ENCODE measurements at regions not wholly inside any gene's neighbourhood (a gene's known extent, or its start where the extent isn't known, plus 50 kb on each side); places are given as distances from the start of the nearest gene placed in this dataset.

GRCh38 chr3:162992741-162993140 lies 1496.1 kb downstream of the OTOL1 start:
- H3K36me3 ChIP-seq (ENCODE audit: control insufficient read depth, insufficient read depth, low read length) = no peaks in the 10 kb centered on the region
- H3K4me3 ChIP-seq (ENCODE audit: extremely low read depth, insufficient read depth, low read length, poor library complexity, severe bottlenecking) = no peak overlapping the region
- H3K27ac ChIP-seq (ENCODE audit: low read depth, low read length, severe bottlenecking) = no peak overlapping the region
- H3K9me3 ChIP-seq (ENCODE audit: control insufficient read depth, low read length) = no peaks in the 10 kb centered on the region
- H3K4me1 ChIP-seq (ENCODE audit: control insufficient read depth, insufficient read depth, low read length, poor library complexity, severe bottlenecking) = no peaks in the 10 kb centered on the region
- 79% methylated on average over 1 of the region's 2 CpGs; no CpG with 5 or more reads in 1 of the 2 experiments for WGBS, 2 experiments (ENCODE audit: insufficient coverage in 2 of 2)

- H3K36me3 ChIP-seq (ENCODE audit: control insufficient read depth, insufficient read depth, low read length) = no peaks in the 10 kb centered on the region
- no peaks in the 10 kb centered on the region for H3K4me1 ChIP-seq (ENCODE audit: control insufficient read depth, insufficient read depth, low read length, poor library complexity, severe bottlenecking)
- WGBS, 2 experiments (ENCODE audit: insufficient coverage in 2 of 2) = 80% methylated on average over 1 of the region's 1 CpG; no CpG with 5 or more reads in 1 of the 2 experiments
- H3K27ac ChIP-seq (ENCODE audit: low read depth, low read length, severe bottlenecking) = no peak overlapping the region
- H3K4me3 ChIP-seq (ENCODE audit: extremely low read depth, insufficient read depth, low read length, poor library complexity, severe bottlenecking) = no peak overlapping the region
- no peaks in the 10 kb centered on the region for H3K9me3 ChIP-seq (ENCODE audit: control insufficient read depth, low read length)
Measured at GRCh38 chr3:162994165-162994564, 1497.6 kb downstream of the OTOL1 start.

GRCh38 chr3:162996368-162996767 lies 1499.8 kb downstream of the OTOL1 start:
- Histone ChIP-seq H3K9me3 (ENCODE audit: control insufficient read depth, low read length) (no peaks in the 10 kb centered on the region), H3K36me3 (ENCODE audit: control insufficient read depth, insufficient read depth, low read length) (no peaks in the 10 kb centered on the region), H3K4me1 (ENCODE audit: control insufficient read depth, insufficient read depth, low read length, poor library complexity, severe bottlenecking) (no peaks in the 10 kb centered on the region), H3K4me3 (ENCODE audit: extremely low read depth, insufficient read depth, low read length, poor library complexity, severe bottlenecking) (no peak overlapping the region), H3K27ac (ENCODE audit: low read depth, low read length, severe bottlenecking) (no peak overlapping the region)

- no peak overlapping the region for H3K4me3 ChIP-seq (ENCODE audit: extremely low read depth, insufficient read depth, low read length, poor library complexity, severe bottlenecking)
- no peak overlapping the region for H3K27ac ChIP-seq (ENCODE audit: low read depth, low read length, severe bottlenecking)
- no peaks in the 10 kb centered on the region for H3K9me3 ChIP-seq (ENCODE audit: control insufficient read depth, low read length)
- no peaks in the 10 kb centered on the region for H3K36me3 ChIP-seq (ENCODE audit: control insufficient read depth, insufficient read depth, low read length)
- H3K4me1 ChIP-seq (ENCODE audit: control insufficient read depth, insufficient read depth, low read length, poor library complexity, severe bottlenecking) = no peaks in the 10 kb centered on the region
Measured at GRCh38 chr3:162998205-162998604, 1501.6 kb downstream of the OTOL1 start.

GRCh38 chr3:163011596-163011995 lies 1515.0 kb downstream of the OTOL1 start:
- no peaks in the 10 kb centered on the region for H3K9me3 ChIP-seq (ENCODE audit: control insufficient read depth, low read length)
- H3K4me1 ChIP-seq (ENCODE audit: control insufficient read depth, insufficient read depth, low read length, poor library complexity, severe bottlenecking) = no peaks in the 10 kb centered on the region
- H3K4me3 ChIP-seq (ENCODE audit: extremely low read depth, insufficient read depth, low read length, poor library complexity, severe bottlenecking) = no peak overlapping the region
- WGBS, 2 experiments (ENCODE audit: insufficient coverage in 2 of 2) = 90 to 100% methylated on average over 1 to 2 of the region's 2 CpGs
- no peak overlapping the region for H3K27ac ChIP-seq (ENCODE audit: low read depth, low read length, severe bottlenecking)
- no peaks in the 10 kb centered on the region for H3K36me3 ChIP-seq (ENCODE audit: control insufficient read depth, insufficient read depth, low read length)

GRCh38 chr3:163016251-163016650 lies 1519.6 kb downstream of the OTOL1 start:
- H3K9me3 ChIP-seq (ENCODE audit: control insufficient read depth, low read length) = peaks cover 7% of the 10 kb centered on the region
- WGBS, 2 experiments (ENCODE audit: insufficient coverage in 2 of 2) = 83% methylated on average over 1 of the region's 1 CpG; no CpG with 5 or more reads in 1 of the 2 experiments

GRCh38 chr3:163018067-163018466 lies 1521.5 kb downstream of the OTOL1 start:
- Histone ChIP-seq H3K36me3 (ENCODE audit: control insufficient read depth, insufficient read depth, low read length) (no peaks in the 10 kb centered on the region), H3K27ac (ENCODE audit: low read depth, low read length, severe bottlenecking) (no peak overlapping the region), H3K4me3 (ENCODE audit: extremely low read depth, insufficient read depth, low read length, poor library complexity, severe bottlenecking) (no peak overlapping the region), H3K4me1 (ENCODE audit: control insufficient read depth, insufficient read depth, low read length, poor library complexity, severe bottlenecking) (no peaks in the 10 kb centered on the region), H3K9me3 (ENCODE audit: control insufficient read depth, low read length) (peaks cover 7% of the 10 kb centered on the region)
- WGBS, 2 experiments (ENCODE audit: insufficient coverage in 2 of 2) = no CpG with 5 or more reads among the region's 1 CpG

More at GRCh38 chr3:163016251-163016650, 1519.6 kb downstream of the OTOL1 start:
- Histone ChIP-seq H3K27ac (ENCODE audit: low read depth, low read length, severe bottlenecking) (no peak overlapping the region), H3K36me3 (ENCODE audit: control insufficient read depth, insufficient read depth, low read length) (no peaks in the 10 kb centered on the region), H3K4me3 (ENCODE audit: extremely low read depth, insufficient read depth, low read length, poor library complexity, severe bottlenecking) (no peak overlapping the region), H3K4me1 (ENCODE audit: control insufficient read depth, insufficient read depth, low read length, poor library complexity, severe bottlenecking) (no peaks in the 10 kb centered on the region)

GRCh38 chr3:163018664-163019063 lies 1522.1 kb downstream of the OTOL1 start:
- Histone ChIP-seq H3K9me3 (ENCODE audit: control insufficient read depth, low read length) (peaks cover 7% of the 10 kb centered on the region), H3K36me3 (ENCODE audit: control insufficient read depth, insufficient read depth, low read length) (no peaks in the 10 kb centered on the region), H3K27ac (ENCODE audit: low read depth, low read length, severe bottlenecking) (no peak overlapping the region), H3K4me3 (ENCODE audit: extremely low read depth, insufficient read depth, low read length, poor library complexity, severe bottlenecking) (no peak overlapping the region), H3K4me1 (ENCODE audit: control insufficient read depth, insufficient read depth, low read length, poor library complexity, severe bottlenecking) (no peaks in the 10 kb centered on the region)
- WGBS, 2 experiments (ENCODE audit: insufficient coverage in 2 of 2) = 74 to 86% methylated on average over 5 to 6 of the region's 7 CpGs

GRCh38 chr3:163019260-163019659 lies 1522.7 kb downstream of the OTOL1 start:
- Histone ChIP-seq H3K27ac (ENCODE audit: low read depth, low read length, severe bottlenecking) (no peak overlapping the region), H3K36me3 (ENCODE audit: control insufficient read depth, insufficient read depth, low read length) (no peaks in the 10 kb centered on the region), H3K4me3 (ENCODE audit: extremely low read depth, insufficient read depth, low read length, poor library complexity, severe bottlenecking) (no peak overlapping the region), H3K4me1 (ENCODE audit: control insufficient read depth, insufficient read depth, low read length, poor library complexity, severe bottlenecking) (no peaks in the 10 kb centered on the region), H3K9me3 (ENCODE audit: control insufficient read depth, low read length) (peaks cover 7% of the 10 kb centered on the region)
- WGBS, 2 experiments (ENCODE audit: insufficient coverage in 2 of 2) = 96% methylated on average over 5 of the region's 5 CpGs

- H3K4me3 ChIP-seq (ENCODE audit: extremely low read depth, insufficient read depth, low read length, poor library complexity, severe bottlenecking) = no peak overlapping the region
- H3K36me3 ChIP-seq (ENCODE audit: control insufficient read depth, insufficient read depth, low read length) = no peaks in the 10 kb centered on the region
- H3K4me1 ChIP-seq (ENCODE audit: control insufficient read depth, insufficient read depth, low read length, poor library complexity, severe bottlenecking) = no peaks in the 10 kb centered on the region
- WGBS, 2 experiments (ENCODE audit: insufficient coverage in 2 of 2) = 100% methylated on average over 1 of the region's 4 CpGs; no CpG with 5 or more reads in 1 of the 2 experiments
- H3K27ac ChIP-seq (ENCODE audit: low read depth, low read length, severe bottlenecking) = no peak overlapping the region
- no peaks in the 10 kb centered on the region for H3K9me3 ChIP-seq (ENCODE audit: control insufficient read depth, low read length)
Measured at GRCh38 chr3:163033652-163034051, 1537.0 kb downstream of the OTOL1 start.

GRCh38 chr3:163039636-163040035 lies 1543.0 kb downstream of the OTOL1 start:
- H3K9me3 ChIP-seq (ENCODE audit: control insufficient read depth, low read length) = no peaks in the 10 kb centered on the region
- no peaks in the 10 kb centered on the region for H3K36me3 ChIP-seq (ENCODE audit: control insufficient read depth, insufficient read depth, low read length)
- WGBS, 2 experiments (ENCODE audit: insufficient coverage in 2 of 2) = 92 to 100% methylated on average over 1 to 3 of the region's 3 CpGs
- H3K4me1 ChIP-seq (ENCODE audit: control insufficient read depth, insufficient read depth, low read length, poor library complexity, severe bottlenecking) = no peaks in the 10 kb centered on the region
- H3K4me3 ChIP-seq (ENCODE audit: extremely low read depth, insufficient read depth, low read length, poor library complexity, severe bottlenecking) = no peak overlapping the region
- no peak overlapping the region for H3K27ac ChIP-seq (ENCODE audit: low read depth, low read length, severe bottlenecking)
